GM23338 (cell line): ENCODE measurements at regions not wholly inside any gene's neighbourhood (a gene's known extent, or its start where the extent isn't known, plus 50 kb on each side); places are given as distances from the start of the nearest gene placed in this dataset.

Source experiments
- CTCF ChIP-seq, 2 experiments: fragments of 200-600 bp in 1 of 2; sonication (generic) in 1 of 2; conservative IDR thresholded peaks; 2 replicates each; pipeline versions ENCODE4 v1.5.1 to v1.6.1; 2016 to 2017; ENCODE audit warnings: antibody characterized with exemption in 2 of 2, low read depth in 2 of 2, mild to moderate bottlenecking in 2 of 2, moderate library complexity in 1 of 2
- EZH2 ChIP-seq: fragments of 200-600 bp; sonication (generic); IDR thresholded peaks from one replicate; pipeline ENCODE4 v1.8.0; 2017; ENCODE audit warnings: antibody characterized with exemption, mild to moderate bottlenecking, low read depth; ENCODE audit not compliant: unreplicated experiment
- POLR2AphosphoS5 ChIP-seq: IDR thresholded peaks from 2 replicates; pipeline ENCODE4 v1.6.1; 2016; ENCODE audit warnings: antibody characterized with exemption, low read depth
- REST ChIP-seq: IDR thresholded peaks from one replicate; pipeline ENCODE4 v1.6.1; 2018; ENCODE audit warnings: antibody characterized with exemption; ENCODE audit not compliant: unreplicated experiment

GRCh38 chr2:240246173-240246820 lies 105.8 kb upstream of the OTOS start:
- TF ChIP-seq CTCF (conservative IDR thresholded peaks at IDR 0.05; ENCODE audit: low read depth in 2 of 2) (no peak), POLR2AphosphoS5 (no peak), EZH2 (no peak), REST (no peak)
